ENCODE measurements at regions not wholly inside any gene's neighbourhood (a gene's known extent, or its start where the extent isn't known, plus 50 kb on each side); places are given as distances from the start of the nearest gene placed in this dataset.

DNA sequence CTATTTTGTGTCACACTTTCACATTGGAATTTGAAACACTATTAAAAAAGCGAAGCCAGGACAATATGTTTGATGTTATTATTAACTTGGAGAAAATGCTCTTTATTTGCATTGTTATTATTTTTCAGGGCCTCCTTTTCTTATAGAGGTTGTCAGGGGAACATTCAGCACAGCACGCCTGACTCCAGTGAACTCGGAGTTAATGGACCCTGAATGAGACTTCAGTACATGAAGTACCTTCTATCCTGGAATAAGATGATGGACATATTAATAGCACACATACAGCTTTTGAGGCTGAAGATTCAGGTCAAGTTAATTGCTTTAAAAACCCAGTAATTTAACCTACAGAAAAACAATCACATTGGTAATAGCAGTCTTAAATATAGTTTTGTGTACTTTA, 652.9 kb downstream of the SEMA5A start:
- TF ChIP-seq, protein P1, sequence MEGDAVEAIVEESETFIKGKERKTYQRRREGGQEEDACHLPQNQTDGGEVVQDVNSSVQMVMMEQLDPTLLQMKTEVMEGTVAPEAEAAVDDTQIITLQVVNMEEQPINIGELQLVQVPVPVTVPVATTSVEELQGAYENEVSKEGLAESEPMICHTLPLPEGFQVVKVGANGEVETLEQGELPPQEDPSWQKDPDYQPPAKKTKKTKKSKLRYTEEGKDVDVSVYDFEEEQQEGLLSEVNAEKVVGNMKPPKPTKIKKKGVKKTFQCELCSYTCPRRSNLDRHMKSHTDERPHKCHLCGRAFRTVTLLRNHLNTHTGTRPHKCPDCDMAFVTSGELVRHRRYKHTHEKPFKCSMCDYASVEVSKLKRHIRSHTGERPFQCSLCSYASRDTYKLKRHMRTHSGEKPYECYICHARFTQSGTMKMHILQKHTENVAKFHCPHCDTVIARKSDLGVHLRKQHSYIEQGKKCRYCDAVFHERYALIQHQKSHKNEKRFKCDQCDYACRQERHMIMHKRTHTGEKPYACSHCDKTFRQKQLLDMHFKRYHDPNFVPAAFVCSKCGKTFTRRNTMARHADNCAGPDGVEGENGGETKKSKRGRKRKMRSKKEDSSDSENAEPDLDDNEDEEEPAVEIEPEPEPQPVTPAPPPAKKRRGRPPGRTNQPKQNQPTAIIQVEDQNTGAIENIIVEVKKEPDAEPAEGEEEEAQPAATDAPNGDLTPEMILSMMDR (conservative IDR thresholded peaks at IDR 0.05; ENCODE audit: control insufficient read depth, insufficient read depth, low read depth, low read length): no peak
- no peak for DNase-seq (ENCODE audit: low read depth)

DNA sequence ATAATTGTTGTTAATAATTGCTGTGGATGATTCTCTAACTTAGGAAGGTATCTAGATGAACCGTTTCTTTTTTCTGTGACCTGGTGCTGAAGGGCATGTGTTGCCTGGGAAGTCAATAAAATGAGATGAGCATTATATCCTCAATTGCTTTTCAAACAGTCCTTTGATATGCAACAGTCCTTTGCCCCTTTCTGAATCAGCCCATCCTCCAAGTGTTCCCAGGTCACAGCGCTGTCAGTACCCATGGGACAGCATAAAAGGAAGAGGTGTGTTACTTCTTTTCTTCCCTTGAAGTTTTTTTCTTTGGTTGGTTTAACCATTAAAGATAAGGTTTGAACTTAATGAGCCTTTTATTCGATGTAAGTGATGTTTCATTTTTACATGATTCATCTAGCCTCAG, 651.8 kb downstream of the SEMA5A start:
- no peak overlapping the region for H3K4me3 ChIP-seq (ENCODE audit: control insufficient read depth, low read depth, low read length)
- TF ChIP-seq, protein P1 (conservative IDR thresholded peaks at IDR 0.05; ENCODE audit: control insufficient read depth, insufficient read depth, low read depth, low read length): no peak
- no peak for DNase-seq (ENCODE audit: low read depth)

More for the DNA sequence above, 652.9 kb downstream of the SEMA5A start:
- no peak overlapping the region for H3K4me3 ChIP-seq (ENCODE audit: control insufficient read depth, low read depth, low read length)

DNA sequence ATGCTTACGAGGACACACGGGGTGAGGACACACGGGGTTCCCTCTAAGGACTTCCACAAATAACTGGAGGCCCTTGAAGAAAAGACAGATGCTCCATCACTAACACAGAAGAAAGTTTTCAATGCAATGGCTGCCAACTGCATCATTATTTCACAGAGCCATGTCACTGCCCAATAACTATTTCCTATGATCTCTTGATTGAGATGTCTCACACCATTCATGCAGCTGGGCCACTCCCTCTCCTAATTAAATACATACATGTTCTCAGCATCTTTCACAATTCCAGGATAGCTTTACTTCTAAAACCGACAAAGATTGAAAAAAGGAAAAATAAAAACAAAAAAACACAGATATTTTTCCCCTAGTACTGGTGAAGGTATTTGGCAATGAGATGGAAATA, 650.8 kb downstream of the SEMA5A start:
- no peak for DNase-seq (ENCODE audit: low read depth)
- TF ChIP-seq, protein P1 (conservative IDR thresholded peaks at IDR 0.05; ENCODE audit: control insufficient read depth, insufficient read depth, low read depth, low read length): no peak
- H3K4me3 ChIP-seq (ENCODE audit: control insufficient read depth, low read depth, low read length): no peak overlapping the region

- no peak overlapping the region for H3K4me3 ChIP-seq (ENCODE audit: control insufficient read depth, low read depth, low read length)
- TF ChIP-seq, protein P1 (conservative IDR thresholded peaks at IDR 0.05; ENCODE audit: control insufficient read depth, insufficient read depth, low read depth, low read length): no peak
- no peak for DNase-seq (ENCODE audit: low read depth)
Observed at GRCh38 chr5:8895599-8895998, 650.3 kb downstream of the SEMA5A start.

- DNase-seq (ENCODE audit: low read depth): no peak
- H3K4me3 ChIP-seq (ENCODE audit: control insufficient read depth, low read depth, low read length): no peak overlapping the region
- TF ChIP-seq, protein P1 (conservative IDR thresholded peaks at IDR 0.05; ENCODE audit: control insufficient read depth, insufficient read depth, low read depth, low read length): no peak
Observed at GRCh38 chr5:8897316-8897715, 648.6 kb downstream of the SEMA5A start.

- DNase-seq (ENCODE audit: low read depth): peak; percentile 77
- TF ChIP-seq, protein P1 (conservative IDR thresholded peaks at IDR 0.05; ENCODE audit: control insufficient read depth, insufficient read depth, low read depth, low read length): no peak
- no peak overlapping the region for H3K4me3 ChIP-seq (ENCODE audit: control insufficient read depth, low read depth, low read length)
Observed at GRCh38 chr5:8905021-8905420, 640.9 kb downstream of the SEMA5A start.

Measured in fibroblast of mammary gland (primary cell).